A673 (cell line): ENCODE measurements at regions not wholly inside any gene's neighbourhood (a gene's known extent, or its start where the extent isn't known, plus 50 kb on each side); places are given as distances from the start of the nearest gene placed in this dataset.

Experiments used
- BruUV-seq: library from RNA; stranded (reverse); fragments of 400-500 nt; replicated peaks from 2 replicates; lab custom pipeline; 2021; lab: Mats Ljungman, UMichigan
- CTCF ChIA-PET: fragments of 300-600 bp; sonication (Branson Sonifier 250); formaldehyde crosslinking; loops from one replicate; lab custom pipeline; 2022; ENCODE audit warnings: antibody characterized with exemption; lab: Charles Lee
- POLR2A ChIA-PET: fragments of 300-600 bp; sonication (Branson Sonifier 250); formaldehyde crosslinking; loops from one replicate; lab custom pipeline; 2022; ENCODE audit warnings: antibody characterized with exemption; ENCODE audit not compliant: low non-redundant PET; lab: Charles Lee
- DNase-seq: peaks from one replicate; pipeline ENCODE4 v3.0.0-alpha.2; 2015; ENCODE audit warnings: low spot score
- H3K27ac ChIP-seq: fragments of 200-600 bp; sonication (generic); 2 replicates; pipeline ENCODE4 v1.5.1; 2016; ENCODE audit warnings: mixed run types, low read depth, mild to moderate bottlenecking, mixed read lengths, antibody characterized with exemption, low read length; ENCODE audit not compliant: poor library complexity, severe bottlenecking
- H3K27me3 ChIP-seq: fragments of 200-600 bp; sonication (generic); replicated peaks from 2 replicates; pipeline ENCODE4 v1.6.1; 2017; ENCODE audit warnings: mixed run types, low read depth, mild to moderate bottlenecking, mixed read lengths, antibody characterized with exemption, low read length; ENCODE audit not compliant: insufficient read depth, poor library complexity
- H3K36me3 ChIP-seq: fragments of 200-600 bp; sonication (generic); 2 replicates; pipeline ENCODE4 v1.6.1; 2016; ENCODE audit warnings: mixed run types, mild to moderate bottlenecking, mixed read lengths, antibody characterized with exemption, low read length; ENCODE audit not compliant: insufficient read depth, poor library complexity, severe bottlenecking
- H3K4me1 ChIP-seq: fragments of 200-600 bp; sonication (generic); 2 replicates; pipeline ENCODE4 v1.6.1; 2017; ENCODE audit warnings: mixed run types, mild to moderate bottlenecking, mixed read lengths, antibody characterized with exemption, low read length; ENCODE audit not compliant: insufficient read depth, poor library complexity, severe bottlenecking
- H3K4me3 ChIP-seq: fragments of 200-600 bp; sonication (generic); 2 replicates; pipeline ENCODE4 v1.5.1; 2016; ENCODE audit warnings: low read depth, mixed run types, mild to moderate bottlenecking, mixed read lengths, low read length; ENCODE audit not compliant: poor library complexity, severe bottlenecking
- H3K9me3 ChIP-seq: fragments of 200-600 bp; sonication (generic); 2 replicates; pipeline ENCODE4 v1.6.1; 2016; ENCODE audit warnings: mixed run types, low read depth, mild to moderate bottlenecking, mixed read lengths, antibody characterized with exemption, low read length; ENCODE audit not compliant: poor library complexity, severe bottlenecking
- EZH2 ChIP-seq: fragments of 200-600 bp; sonication (generic); IDR thresholded peaks from 2 replicates; pipeline ENCODE4 v1.6.1; 2017; ENCODE audit warnings: borderline replicate concordance, low read depth, mild to moderate bottlenecking, mixed read lengths, antibody characterized with exemption, low read length; ENCODE audit not compliant: poor library complexity, severe bottlenecking
- intact Hi-C: fragments of 100-400 bp; cut with micrococcal nuclease; formaldehyde crosslinking; loops from one replicate; pipeline ENCODE4 v1.10.0; 2022; ENCODE audit not compliant: unreplicated experiment
- TF ChIP-seq, protein P1 (sequence below): fragments of 300-800, 200-600 bp; sonication (generic); conservative IDR thresholded peaks from 2 replicates; pipeline ENCODE4 v1.5.1; 2017; ENCODE audit warnings: low read depth, mild to moderate bottlenecking, antibody characterized with exemption, low read length, moderate library complexity, mixed read lengths

DNA sequence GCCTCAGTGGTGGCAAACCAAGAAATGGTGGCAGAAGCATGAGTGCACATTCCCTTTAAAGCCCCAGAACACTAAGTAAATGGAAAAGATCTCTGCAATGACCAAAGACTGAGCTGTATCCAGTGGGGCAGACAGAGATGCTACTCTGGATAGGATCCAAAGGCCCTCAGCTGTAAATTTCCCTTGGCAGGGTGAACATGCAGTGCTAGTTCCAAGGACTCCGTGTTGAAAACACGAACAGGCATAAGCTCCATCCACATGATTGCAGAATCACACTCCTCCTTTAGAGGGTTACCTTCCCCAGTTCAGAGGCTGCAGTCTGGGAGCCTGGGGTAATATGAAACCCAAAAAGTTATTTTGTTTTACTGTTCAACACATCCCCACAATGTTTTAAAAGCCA is 98.6 kb upstream of the KLF7 start:
- H3K4me3 ChIP-seq, result no peak overlapping the region
- TF ChIP-seq EZH2, result no peak
- TF ChIP-seq, protein P1, sequence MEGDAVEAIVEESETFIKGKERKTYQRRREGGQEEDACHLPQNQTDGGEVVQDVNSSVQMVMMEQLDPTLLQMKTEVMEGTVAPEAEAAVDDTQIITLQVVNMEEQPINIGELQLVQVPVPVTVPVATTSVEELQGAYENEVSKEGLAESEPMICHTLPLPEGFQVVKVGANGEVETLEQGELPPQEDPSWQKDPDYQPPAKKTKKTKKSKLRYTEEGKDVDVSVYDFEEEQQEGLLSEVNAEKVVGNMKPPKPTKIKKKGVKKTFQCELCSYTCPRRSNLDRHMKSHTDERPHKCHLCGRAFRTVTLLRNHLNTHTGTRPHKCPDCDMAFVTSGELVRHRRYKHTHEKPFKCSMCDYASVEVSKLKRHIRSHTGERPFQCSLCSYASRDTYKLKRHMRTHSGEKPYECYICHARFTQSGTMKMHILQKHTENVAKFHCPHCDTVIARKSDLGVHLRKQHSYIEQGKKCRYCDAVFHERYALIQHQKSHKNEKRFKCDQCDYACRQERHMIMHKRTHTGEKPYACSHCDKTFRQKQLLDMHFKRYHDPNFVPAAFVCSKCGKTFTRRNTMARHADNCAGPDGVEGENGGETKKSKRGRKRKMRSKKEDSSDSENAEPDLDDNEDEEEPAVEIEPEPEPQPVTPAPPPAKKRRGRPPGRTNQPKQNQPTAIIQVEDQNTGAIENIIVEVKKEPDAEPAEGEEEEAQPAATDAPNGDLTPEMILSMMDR, result no peak
- no peak overlapping the region for H3K27ac ChIP-seq
- no TSS peak for BruUV-seq
- intact Hi-C loops, result no loop called here
- H3K9me3 ChIP-seq, result no peaks in the 10 kb centered on the region
- POLR2A ChIA-PET, result no interaction called here
- H3K27me3 ChIP-seq, result no peaks in the 10 kb centered on the region
- H3K36me3 ChIP-seq, result no peaks in the 10 kb centered on the region
- peaks cover under 1% of the 10 kb centered on the region for H3K4me1 ChIP-seq
- CTCF ChIA-PET, result interaction anchor here (0.6 kb wide), 1 partner anchor 70 kb away, joined by 4 read pairs; no protein-coding TSS in a partner anchor
- no peak for DNase-seq

DNA sequence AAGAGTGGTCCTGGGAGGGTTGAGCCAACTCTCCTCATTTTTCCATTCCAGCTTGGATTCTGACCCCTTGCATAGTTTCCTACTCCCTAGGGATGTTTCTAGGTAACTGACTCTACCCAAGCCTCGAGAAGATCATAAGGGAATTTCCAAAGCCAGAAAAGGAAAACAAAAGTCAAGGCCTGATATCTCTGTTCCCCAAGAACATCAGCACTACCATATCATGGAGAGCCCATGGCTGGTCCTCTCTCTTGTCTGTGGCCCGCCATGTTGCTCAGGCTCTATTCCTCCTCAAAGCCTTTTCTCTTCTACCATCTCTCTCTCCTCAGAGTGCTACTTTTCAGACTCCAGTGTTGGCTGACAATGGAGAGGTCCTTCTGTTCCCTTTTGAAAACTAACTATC is 99.6 kb upstream of the KLF7 start:
- CTCF ChIA-PET, result no interaction called here
- intact Hi-C loops, result no loop called here
- POLR2A ChIA-PET, result no interaction called here

DNA sequence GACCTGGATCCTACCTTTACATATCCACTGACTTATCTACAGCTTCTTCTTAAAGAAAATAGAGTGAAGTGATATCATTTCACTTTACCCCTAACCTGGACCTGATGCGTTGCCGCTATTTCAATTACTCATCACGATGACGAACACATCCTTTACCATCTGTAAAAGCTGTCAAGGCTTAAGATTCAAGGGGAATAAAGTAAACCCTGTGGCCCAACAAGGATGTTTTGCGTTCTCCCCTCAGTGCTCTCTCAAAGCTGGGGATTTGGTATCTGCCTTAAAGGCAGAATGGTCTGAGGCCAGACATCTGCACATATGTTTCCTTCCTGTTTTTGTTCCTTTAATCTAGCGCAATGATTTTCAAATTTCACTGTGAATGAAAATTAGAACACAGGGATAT is 100.1 kb upstream of the KLF7 start:
- Histone ChIP-seq H3K27ac (no peak overlapping the region), H3K4me3 (no peak overlapping the region), H3K27me3 (no peaks in the 10 kb centered on the region), H3K9me3 (no peaks in the 10 kb centered on the region), H3K4me1 (no peaks in the 10 kb centered on the region), H3K36me3 (no peaks in the 10 kb centered on the region)
- intact Hi-C loops, result no loop called here
- no TSS peak for BruUV-seq
- TF ChIP-seq, protein P1, result no peak
- no peak for TF ChIP-seq EZH2
- DNase-seq, result no peak
- CTCF ChIA-PET, result no interaction called here
- POLR2A ChIA-PET, result no interaction called here

More for the DNA sequence above, 99.6 kb upstream of the KLF7 start:
- Histone ChIP-seq H3K36me3 (no peaks in the 10 kb centered on the region), H3K4me1 (no peaks in the 10 kb centered on the region), H3K27ac (no peak overlapping the region), H3K4me3 (no peak overlapping the region), H3K27me3 (no peaks in the 10 kb centered on the region), H3K9me3 (no peaks in the 10 kb centered on the region)
- no peak for DNase-seq
- BruUV-seq, result no TSS peak
- no peak for TF ChIP-seq EZH2
- TF ChIP-seq, protein P1, result no peak
